ENCODE measurements at regions not wholly inside any gene's neighbourhood (a gene's known extent, or its start where the extent isn't known, plus 50 kb on each side); places are given as distances from the start of the nearest gene placed in this dataset.

- no peak for DNase-seq (ENCODE audit: extremely low read depth, insufficient read length)
- Histone ChIP-seq H3K4me3 (replicated peaks; ENCODE audit: low read depth, low read length) (no peak overlapping the region), H3K36me3 (ENCODE audit: control insufficient read depth, insufficient read depth, low read length) (no peaks in the 10 kb centered on the region), H3K27me3 (replicated peaks; ENCODE audit: control insufficient read depth, insufficient read depth, low read length) (no peaks in the 10 kb centered on the region; the same call in none of the 2 replicates)
- TF ChIP-seq, protein P1, sequence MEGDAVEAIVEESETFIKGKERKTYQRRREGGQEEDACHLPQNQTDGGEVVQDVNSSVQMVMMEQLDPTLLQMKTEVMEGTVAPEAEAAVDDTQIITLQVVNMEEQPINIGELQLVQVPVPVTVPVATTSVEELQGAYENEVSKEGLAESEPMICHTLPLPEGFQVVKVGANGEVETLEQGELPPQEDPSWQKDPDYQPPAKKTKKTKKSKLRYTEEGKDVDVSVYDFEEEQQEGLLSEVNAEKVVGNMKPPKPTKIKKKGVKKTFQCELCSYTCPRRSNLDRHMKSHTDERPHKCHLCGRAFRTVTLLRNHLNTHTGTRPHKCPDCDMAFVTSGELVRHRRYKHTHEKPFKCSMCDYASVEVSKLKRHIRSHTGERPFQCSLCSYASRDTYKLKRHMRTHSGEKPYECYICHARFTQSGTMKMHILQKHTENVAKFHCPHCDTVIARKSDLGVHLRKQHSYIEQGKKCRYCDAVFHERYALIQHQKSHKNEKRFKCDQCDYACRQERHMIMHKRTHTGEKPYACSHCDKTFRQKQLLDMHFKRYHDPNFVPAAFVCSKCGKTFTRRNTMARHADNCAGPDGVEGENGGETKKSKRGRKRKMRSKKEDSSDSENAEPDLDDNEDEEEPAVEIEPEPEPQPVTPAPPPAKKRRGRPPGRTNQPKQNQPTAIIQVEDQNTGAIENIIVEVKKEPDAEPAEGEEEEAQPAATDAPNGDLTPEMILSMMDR (IDR thresholded peaks at IDR 0.05; ENCODE audit: insufficient read depth, low read length, poor library complexity, severe bottlenecking) = no peak
These were observed 96.9 kb upstream of the RMP24 start for GRCh38 chr18:35875566-35875965.

- H3K4me3 ChIP-seq (replicated peaks; ENCODE audit: low read depth, low read length) = no peak overlapping the region
- H3K36me3 ChIP-seq (ENCODE audit: control insufficient read depth, insufficient read depth, low read length) = no peaks in the 10 kb centered on the region
- TF ChIP-seq, protein P1 (IDR thresholded peaks at IDR 0.05; ENCODE audit: insufficient read depth, low read length, poor library complexity, severe bottlenecking) = no peak
- no peaks in the 10 kb centered on the region; the same call in none of the 2 replicates for H3K27me3 ChIP-seq (replicated peaks; ENCODE audit: control insufficient read depth, insufficient read depth, low read length)
- no peak for DNase-seq (ENCODE audit: extremely low read depth, insufficient read length)
These were observed 96.2 kb upstream of the RMP24 start for GRCh38 chr18:35876243-35876642.

- no peaks in the 10 kb centered on the region for H3K27me3 ChIP-seq (replicated peaks; ENCODE audit: control insufficient read depth, insufficient read depth, low read length)
- TF ChIP-seq, protein P1 (IDR thresholded peaks at IDR 0.05; ENCODE audit: insufficient read depth, low read length, poor library complexity, severe bottlenecking) = no peak
- no peak overlapping the region for H3K4me3 ChIP-seq (replicated peaks; ENCODE audit: low read depth, low read length)
- no peak for DNase-seq (ENCODE audit: extremely low read depth, insufficient read length)
- no peaks in the 10 kb centered on the region for H3K36me3 ChIP-seq (ENCODE audit: control insufficient read depth, insufficient read depth, low read length)
These were observed 91.6 kb upstream of the RMP24 start for GRCh38 chr18:35880788-35881455.

DNA sequence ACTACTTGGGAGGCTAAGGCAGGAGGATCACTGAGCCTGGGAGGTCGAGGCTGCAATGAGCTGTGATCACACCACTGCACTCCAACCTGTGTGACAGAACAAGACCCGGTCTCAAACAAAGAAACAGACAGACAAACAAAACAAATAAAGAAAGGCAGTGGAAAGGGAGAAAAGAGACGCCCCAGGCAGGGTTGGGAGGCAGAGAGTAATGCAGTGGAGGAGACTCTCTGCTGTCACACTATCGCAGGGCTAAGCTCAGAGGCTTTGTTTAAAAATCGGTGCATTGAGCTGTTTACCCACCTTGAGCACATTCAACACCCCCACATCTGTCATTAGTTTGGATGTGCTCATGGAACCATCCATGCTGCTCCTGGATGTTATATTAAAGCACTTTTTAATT, 84.2 kb upstream of the RMP24 start:
- Histone ChIP-seq H3K36me3 (ENCODE audit: control insufficient read depth, insufficient read depth, low read length) (no peaks in the 10 kb centered on the region), H3K4me3 (replicated peaks; ENCODE audit: low read depth, low read length) (no peak overlapping the region), H3K27me3 (replicated peaks; ENCODE audit: control insufficient read depth, insufficient read depth, low read length) (no peaks in the 10 kb centered on the region)
- no peak for DNase-seq (ENCODE audit: extremely low read depth, insufficient read length)
- TF ChIP-seq, protein P1 (IDR thresholded peaks at IDR 0.05; ENCODE audit: insufficient read depth, low read length, poor library complexity, severe bottlenecking) = no peak

DNA sequence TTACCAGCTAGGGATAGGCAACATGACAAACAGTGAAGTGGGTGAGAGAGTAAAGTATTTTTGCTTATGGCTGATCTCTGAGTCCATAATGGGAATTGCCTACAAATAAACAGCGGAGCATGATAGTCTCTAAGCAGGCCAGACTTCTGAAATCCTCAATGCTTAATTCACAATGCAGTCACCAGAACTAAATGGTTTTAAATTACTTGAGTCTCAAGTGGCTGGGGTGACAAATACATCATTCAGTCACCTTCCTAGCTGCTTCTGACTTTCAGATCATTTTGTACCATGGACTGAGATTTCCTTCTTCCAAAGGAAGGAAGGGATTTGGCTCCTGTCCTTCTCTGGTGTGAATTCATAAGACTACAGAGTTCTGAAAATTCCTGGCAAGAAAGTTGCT, 82.8 kb upstream of the RMP24 start:
- no peak for DNase-seq (ENCODE audit: extremely low read depth, insufficient read length)
- H3K27me3 ChIP-seq (replicated peaks; ENCODE audit: control insufficient read depth, insufficient read depth, low read length) = no peaks in the 10 kb centered on the region
- no peak overlapping the region for H3K4me3 ChIP-seq (replicated peaks; ENCODE audit: low read depth, low read length)
- TF ChIP-seq, protein P1 (IDR thresholded peaks at IDR 0.05; ENCODE audit: insufficient read depth, low read length, poor library complexity, severe bottlenecking) = no peak
- no peaks in the 10 kb centered on the region for H3K36me3 ChIP-seq (ENCODE audit: control insufficient read depth, insufficient read depth, low read length)

GRCh38 chr18:35890323-35890722, 82.2 kb upstream of the RMP24 start:
- Histone ChIP-seq H3K27me3 (replicated peaks; ENCODE audit: control insufficient read depth, insufficient read depth, low read length) (no peaks in the 10 kb centered on the region), H3K36me3 (ENCODE audit: control insufficient read depth, insufficient read depth, low read length) (no peaks in the 10 kb centered on the region), H3K4me3 (replicated peaks; ENCODE audit: low read depth, low read length) (no peak overlapping the region)
- TF ChIP-seq, protein P1 (IDR thresholded peaks at IDR 0.05; ENCODE audit: insufficient read depth, low read length, poor library complexity, severe bottlenecking) = no peak
- no peak for DNase-seq (ENCODE audit: extremely low read depth, insufficient read length)
